ENCODE measurements at regions not wholly inside any gene's neighbourhood (a gene's known extent, or its start where the extent isn't known, plus 50 kb on each side); places are given as distances from the start of the nearest gene placed in this dataset.
A peak's percentile ranks its signal among the peaks of the same experiment; 100 is the strongest.
"Not testable (repeated sequence)": the region's sequence is repeated elsewhere in the genome, so short reads cannot be mapped to it uniquely, and the experiment has no call there.

GRCh38 chr4:174066611-174067205 lies 216.8 kb downstream of the FBXO8 start:
- DNase-seq (ENCODE audit: low read depth): no peak

GRCh38 chr4:174062831-174063230 lies 220.6 kb downstream of the FBXO8 start:
- no peak for DNase-seq (ENCODE audit: low read depth)

- no peak for DNase-seq (ENCODE audit: low read depth)
These were observed 222.4 kb downstream of the FBXO8 start for GRCh38 chr4:174061026-174061425.

GRCh38 chr4:174058846-174059245 lies 224.6 kb downstream of the FBXO8 start:
- peak; percentile 42 for DNase-seq (ENCODE audit: low read depth)

GRCh38 chr4:174056959-174057358 lies 226.5 kb downstream of the FBXO8 start:
- DNase-seq (ENCODE audit: low read depth): no peak

- DNase-seq (ENCODE audit: low read depth): no peak
These were observed 228.1 kb downstream of the FBXO8 start for GRCh38 chr4:174055344-174055743.

GRCh38 chr4:174053895-174054294 lies 229.6 kb downstream of the FBXO8 start:
- no peak for DNase-seq (ENCODE audit: low read depth)

- DNase-seq (ENCODE audit: low read depth): no peak
These were observed 236.1 kb downstream of the FBXO8 start for GRCh38 chr4:174047363-174047762.

GRCh38 chr4:174045829-174046228 lies 237.6 kb downstream of the FBXO8 start:
- not testable (repeated sequence) for DNase-seq (ENCODE audit: low read depth)

- DNase-seq (ENCODE audit: low read depth): no peak
These were observed 238.1 kb downstream of the FBXO8 start for GRCh38 chr4:174045381-174045780.

GRCh38 chr4:174041555-174042105 lies 241.8 kb downstream of the FBXO8 start:
- no peak for DNase-seq (ENCODE audit: low read depth)

GRCh38 chr4:174040287-174040686 lies 243.2 kb downstream of the FBXO8 start:
- DNase-seq (ENCODE audit: low read depth): no peak

GRCh38 chr4:174038481-174038880 lies 245.0 kb downstream of the FBXO8 start:
- DNase-seq (ENCODE audit: low read depth): no peak

GRCh38 chr4:174037631-174038030 lies 245.8 kb downstream of the FBXO8 start:
- DNase-seq (ENCODE audit: low read depth): no peak

- no peak for DNase-seq (ENCODE audit: low read depth)
These were observed 246.4 kb downstream of the FBXO8 start for GRCh38 chr4:174037049-174037448.

- no peak for DNase-seq (ENCODE audit: low read depth)
These were observed 246.9 kb downstream of the FBXO8 start for GRCh38 chr4:174036576-174036975.

- DNase-seq (ENCODE audit: low read depth): peak; percentile 1
These were observed 247.4 kb downstream of the FBXO8 start for GRCh38 chr4:174036111-174036510.

GRCh38 chr4:174023641-174024040 lies 259.8 kb downstream of the FBXO8 start:
- DNase-seq (ENCODE audit: low read depth): peak; percentile 16

- no peak for DNase-seq (ENCODE audit: low read depth)
These were observed 265.2 kb downstream of the FBXO8 start for GRCh38 chr4:174018236-174018635.

GRCh38 chr4:174016251-174016650 lies 267.2 kb downstream of the FBXO8 start:
- DNase-seq (ENCODE audit: low read depth): no peak

- no peak for DNase-seq (ENCODE audit: low read depth)
These were observed 270.6 kb downstream of the FBXO8 start for GRCh38 chr4:174012886-174013259.

- DNase-seq (ENCODE audit: low read depth): no peak
These were observed 271.2 kb downstream of the FBXO8 start for GRCh38 chr4:174012135-174012885.

GRCh38 chr4:174010547-174010946 lies 272.9 kb downstream of the FBXO8 start:
- no peak for DNase-seq (ENCODE audit: low read depth)
